A673 (cell line): ENCODE measurements at regions not wholly inside any gene's neighbourhood (a gene's known extent, or its start where the extent isn't known, plus 50 kb on each side); places are given as distances from the start of the nearest gene placed in this dataset.
"Not testable (repeated sequence)": the region's sequence is repeated elsewhere in the genome, so short reads cannot be mapped to it uniquely, and the experiment has no call there.

Experiments used
- BruUV-seq: library from RNA; stranded (reverse); fragments of 400-500 nt; replicated peaks from 2 replicates; lab custom pipeline; 2021; lab: Mats Ljungman, UMichigan
- CTCF ChIA-PET: fragments of 300-600 bp; sonication (Branson Sonifier 250); formaldehyde crosslinking; loops from one replicate; lab custom pipeline; 2022; ENCODE audit warnings: antibody characterized with exemption; lab: Charles Lee
- POLR2A ChIA-PET: fragments of 300-600 bp; sonication (Branson Sonifier 250); formaldehyde crosslinking; loops from one replicate; lab custom pipeline; 2022; ENCODE audit warnings: antibody characterized with exemption; ENCODE audit not compliant: low non-redundant PET; lab: Charles Lee
- DNase-seq: peaks from one replicate; pipeline ENCODE4 v3.0.0-alpha.2; 2015; ENCODE audit warnings: low spot score
- H3K27ac ChIP-seq: fragments of 200-600 bp; sonication (generic); 2 replicates; pipeline ENCODE4 v1.5.1; 2016; ENCODE audit warnings: mixed run types, low read depth, mild to moderate bottlenecking, mixed read lengths, antibody characterized with exemption, low read length; ENCODE audit not compliant: poor library complexity, severe bottlenecking
- H3K27me3 ChIP-seq: fragments of 200-600 bp; sonication (generic); replicated peaks from 2 replicates; pipeline ENCODE4 v1.6.1; 2017; ENCODE audit warnings: mixed run types, low read depth, mild to moderate bottlenecking, mixed read lengths, antibody characterized with exemption, low read length; ENCODE audit not compliant: insufficient read depth, poor library complexity
- H3K36me3 ChIP-seq: fragments of 200-600 bp; sonication (generic); 2 replicates; pipeline ENCODE4 v1.6.1; 2016; ENCODE audit warnings: mixed run types, mild to moderate bottlenecking, mixed read lengths, antibody characterized with exemption, low read length; ENCODE audit not compliant: insufficient read depth, poor library complexity, severe bottlenecking
- H3K4me1 ChIP-seq: fragments of 200-600 bp; sonication (generic); 2 replicates; pipeline ENCODE4 v1.6.1; 2017; ENCODE audit warnings: mixed run types, mild to moderate bottlenecking, mixed read lengths, antibody characterized with exemption, low read length; ENCODE audit not compliant: insufficient read depth, poor library complexity, severe bottlenecking
- H3K4me3 ChIP-seq: fragments of 200-600 bp; sonication (generic); 2 replicates; pipeline ENCODE4 v1.5.1; 2016; ENCODE audit warnings: low read depth, mixed run types, mild to moderate bottlenecking, mixed read lengths, low read length; ENCODE audit not compliant: poor library complexity, severe bottlenecking
- H3K9me3 ChIP-seq: fragments of 200-600 bp; sonication (generic); 2 replicates; pipeline ENCODE4 v1.6.1; 2016; ENCODE audit warnings: mixed run types, low read depth, mild to moderate bottlenecking, mixed read lengths, antibody characterized with exemption, low read length; ENCODE audit not compliant: poor library complexity, severe bottlenecking
- EZH2 ChIP-seq: fragments of 200-600 bp; sonication (generic); IDR thresholded peaks from 2 replicates; pipeline ENCODE4 v1.6.1; 2017; ENCODE audit warnings: borderline replicate concordance, low read depth, mild to moderate bottlenecking, mixed read lengths, antibody characterized with exemption, low read length; ENCODE audit not compliant: poor library complexity, severe bottlenecking
- intact Hi-C: fragments of 100-400 bp; cut with micrococcal nuclease; formaldehyde crosslinking; loops from one replicate; pipeline ENCODE4 v1.10.0; 2022; ENCODE audit not compliant: unreplicated experiment
- TF ChIP-seq, protein P1 (sequence below): fragments of 300-800, 200-600 bp; sonication (generic); conservative IDR thresholded peaks from 2 replicates; pipeline ENCODE4 v1.5.1; 2017; ENCODE audit warnings: low read depth, mild to moderate bottlenecking, antibody characterized with exemption, low read length, moderate library complexity, mixed read lengths

DNA sequence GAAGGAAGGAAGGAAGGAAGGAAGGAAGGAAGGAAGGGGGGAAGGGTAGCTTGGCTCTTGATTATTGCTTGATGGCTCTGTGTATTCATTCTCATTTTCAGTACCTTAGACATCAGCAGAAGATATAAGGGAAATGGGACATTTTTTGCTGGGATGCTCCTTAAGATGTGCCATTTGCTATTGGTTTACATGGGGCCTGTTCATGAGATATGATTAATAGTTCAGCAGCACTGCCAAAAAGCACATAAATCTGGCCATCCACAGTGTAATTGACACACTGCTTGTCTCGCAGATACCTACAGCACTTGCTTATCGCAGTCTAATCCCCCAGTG lies 137.5 kb upstream of the JARID2 start:
- peaks cover 54% of the 10 kb centered on the region for H3K4me1 ChIP-seq
- no peak overlapping the region for H3K4me3 ChIP-seq
- H3K36me3 ChIP-seq = no peaks in the 10 kb centered on the region
- no TSS peak for BruUV-seq
- peaks cover 4% of the 10 kb centered on the region for H3K9me3 ChIP-seq
- peak overlapping the region; percentile 100 for H3K27ac ChIP-seq
- no peaks in the 10 kb centered on the region for H3K27me3 ChIP-seq
- DNase-seq = peak; percentile 96
- intact Hi-C loops = loop anchor here (1.0 to 5.0 kb wide), 10 partner anchors 77 to 1200 kb away; partner anchors contain the start of gene JARID2
- CTCF ChIA-PET = interaction anchor here (0.8 kb wide), 2 partner anchors 653 to 726 kb away, joined by 3 to 4 read pairs; no protein-coding TSS in a partner anchor
- POLR2A ChIA-PET = interaction anchor here (0.5 to 0.7 kb wide), 2 partner anchors 32 to 1407 kb away, joined by 3 to 4 read pairs; no protein-coding TSS in a partner anchor
- TF ChIP-seq EZH2 = no peak
- TF ChIP-seq, protein P1, sequence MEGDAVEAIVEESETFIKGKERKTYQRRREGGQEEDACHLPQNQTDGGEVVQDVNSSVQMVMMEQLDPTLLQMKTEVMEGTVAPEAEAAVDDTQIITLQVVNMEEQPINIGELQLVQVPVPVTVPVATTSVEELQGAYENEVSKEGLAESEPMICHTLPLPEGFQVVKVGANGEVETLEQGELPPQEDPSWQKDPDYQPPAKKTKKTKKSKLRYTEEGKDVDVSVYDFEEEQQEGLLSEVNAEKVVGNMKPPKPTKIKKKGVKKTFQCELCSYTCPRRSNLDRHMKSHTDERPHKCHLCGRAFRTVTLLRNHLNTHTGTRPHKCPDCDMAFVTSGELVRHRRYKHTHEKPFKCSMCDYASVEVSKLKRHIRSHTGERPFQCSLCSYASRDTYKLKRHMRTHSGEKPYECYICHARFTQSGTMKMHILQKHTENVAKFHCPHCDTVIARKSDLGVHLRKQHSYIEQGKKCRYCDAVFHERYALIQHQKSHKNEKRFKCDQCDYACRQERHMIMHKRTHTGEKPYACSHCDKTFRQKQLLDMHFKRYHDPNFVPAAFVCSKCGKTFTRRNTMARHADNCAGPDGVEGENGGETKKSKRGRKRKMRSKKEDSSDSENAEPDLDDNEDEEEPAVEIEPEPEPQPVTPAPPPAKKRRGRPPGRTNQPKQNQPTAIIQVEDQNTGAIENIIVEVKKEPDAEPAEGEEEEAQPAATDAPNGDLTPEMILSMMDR = no peak

DNA sequence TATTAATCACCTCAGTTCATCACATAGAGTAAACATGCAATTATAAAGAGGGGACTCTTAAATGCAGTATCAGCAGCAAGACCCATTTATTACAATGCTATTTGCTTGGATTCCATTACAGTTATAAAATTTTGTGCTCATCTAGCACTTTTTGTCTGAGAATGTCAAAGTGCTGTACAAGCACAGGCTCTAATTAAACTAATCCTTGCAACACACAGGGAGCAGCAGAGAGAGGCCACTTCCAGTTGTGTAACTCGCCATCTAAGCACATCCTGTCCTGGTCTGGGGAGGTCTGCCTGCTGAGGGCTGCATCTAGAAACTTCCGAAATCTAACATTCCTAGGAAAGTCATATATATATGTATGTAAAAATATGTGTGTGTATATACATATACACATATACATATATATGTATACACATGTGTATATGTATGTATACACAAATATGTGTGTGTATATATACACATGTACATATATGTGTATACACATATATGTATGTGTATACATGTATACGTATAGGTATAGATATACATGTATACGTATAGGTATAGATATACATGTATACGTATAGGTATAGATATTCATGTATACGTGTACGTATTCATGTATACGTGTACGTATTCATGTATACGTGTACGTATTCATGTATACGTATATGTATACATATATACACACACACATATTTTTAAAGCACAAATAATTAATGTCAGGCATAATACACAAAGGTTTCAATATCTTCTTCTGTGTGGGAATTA lies 136.4 kb upstream of the JARID2 start:
- ChIA-PET POLR2A (no interaction called here), CTCF (no interaction called here)
- peak; percentile 85 for DNase-seq
- Histone ChIP-seq H3K36me3 (no peaks in the 10 kb centered on the region), H3K9me3 (peaks cover 4% of the 10 kb centered on the region), H3K4me3 (no peak overlapping the region), H3K27ac (peak overlapping the region; percentile 100), H3K27me3 (no peaks in the 10 kb centered on the region), H3K4me1 (peaks cover 52% of the 10 kb centered on the region)
- TF ChIP-seq, protein P1 = no peak
- TF ChIP-seq EZH2 = no peak
- intact Hi-C loops = loop anchor here (2.0 to 10.0 kb wide), 9 partner anchors 138 to 1201 kb away; partner anchors contain the start of gene JARID2
- no TSS peak for BruUV-seq

DNA sequence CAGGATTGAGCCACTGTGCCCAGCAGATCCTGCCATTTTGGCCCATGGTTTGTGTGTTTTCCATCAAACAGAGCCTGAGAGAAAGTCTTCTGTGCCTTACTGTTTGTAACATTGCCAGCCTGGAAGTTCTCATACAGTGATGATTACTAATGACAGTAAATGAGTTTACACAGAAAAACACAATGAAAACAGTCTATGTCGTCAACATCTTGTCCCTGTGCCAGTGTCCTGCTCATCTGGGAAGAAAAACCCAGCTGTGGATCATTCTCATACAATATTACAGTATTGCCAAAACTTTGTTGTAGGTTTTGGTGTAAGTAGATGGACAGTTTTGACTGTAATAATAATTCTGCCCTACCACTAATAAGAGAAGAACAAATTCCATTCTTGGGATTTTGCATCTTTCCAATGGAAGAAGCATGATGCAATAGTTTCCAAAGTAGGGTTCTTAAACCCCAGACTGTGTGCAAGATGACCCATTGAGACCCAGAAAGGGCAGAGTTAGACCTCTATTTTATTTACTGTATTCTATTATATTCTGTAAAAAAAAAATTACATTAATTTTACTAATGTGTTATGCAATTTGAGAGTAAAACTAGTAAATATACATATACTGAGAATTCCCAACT lies 135.0 kb upstream of the JARID2 start:
- H3K36me3 ChIP-seq = no peaks in the 10 kb centered on the region
- H3K4me3 ChIP-seq = no peak overlapping the region
- peaks cover 52% of the 10 kb centered on the region for H3K4me1 ChIP-seq
- ChIA-PET POLR2A (interaction anchor here (0.6 to 0.7 kb wide), 2 partner anchors 729 to 981 kb away, joined by 3 to 4 read pairs; no protein-coding TSS in a partner anchor), CTCF (interaction anchor here (0.7 kb wide), 1 partner anchor 982 kb away, joined by 5 read pairs; no protein-coding TSS in a partner anchor)
- H3K27ac ChIP-seq = peak overlapping the region; percentile 100
- peak; percentile 43 for DNase-seq
- no peaks in the 10 kb centered on the region for H3K27me3 ChIP-seq
- intact Hi-C loops = loop anchor here (10.0 kb wide), 1 partner anchor 384 kb away; no protein-coding TSS in a partner anchor
- TF ChIP-seq, protein P1 = no peak
- no peak for TF ChIP-seq EZH2
- no TSS peak for BruUV-seq
- H3K9me3 ChIP-seq = no peaks in the 10 kb centered on the region

DNA sequence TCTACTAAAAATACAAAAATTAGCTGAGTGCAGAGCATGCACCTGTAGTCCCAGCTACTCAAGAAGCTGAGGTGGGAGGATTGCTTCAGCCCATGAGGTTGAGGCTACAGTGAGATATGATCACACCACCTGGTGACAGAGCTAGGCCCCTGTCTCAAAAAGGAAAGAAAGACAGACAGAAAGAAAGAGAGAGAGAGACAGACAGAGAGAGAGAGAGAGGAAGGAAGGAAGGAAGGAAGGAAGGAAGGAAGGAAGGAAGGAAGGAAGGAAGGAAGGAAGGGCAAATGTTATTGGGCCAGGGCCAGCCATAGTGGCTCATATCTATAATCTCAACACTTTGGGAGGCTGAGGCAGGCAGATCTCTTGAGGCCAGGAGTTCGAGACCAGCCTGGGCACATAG lies 134.3 kb upstream of the JARID2 start:
- H3K4me3 ChIP-seq, H3K27me3 ChIP-seq, H3K36me3 ChIP-seq, H3K9me3 ChIP-seq, BruUV-seq: not testable (repeated sequence)
- H3K4me1 ChIP-seq = peaks cover 48% of the 10 kb centered on the region
- ChIA-PET CTCF (interaction anchor here (0.6 to 0.9 kb wide), 6 partner anchors 73 to 983 kb away, joined by 3 to 5 read pairs (median 4); no protein-coding TSS in a partner anchor), POLR2A (interaction anchor here (0.6 to 0.7 kb wide), 3 partner anchors 507 to 982 kb away, joined by 3 to 6 read pairs (median 4); no protein-coding TSS in a partner anchor)
- H3K27ac ChIP-seq = peak overlapping the region; percentile 100
- intact Hi-C loops = loop anchor here (10.0 kb wide), 1 partner anchor 383 kb away; no protein-coding TSS in a partner anchor
- DNase-seq = peak; percentile 78
